ENCODE measurements at regions not wholly inside any gene's neighbourhood (a gene's known extent, or its start where the extent isn't known, plus 50 kb on each side); places are given as distances from the start of the nearest gene placed in this dataset.
A peak's percentile ranks its signal among the peaks of the same experiment; 100 is the strongest.

DNA sequence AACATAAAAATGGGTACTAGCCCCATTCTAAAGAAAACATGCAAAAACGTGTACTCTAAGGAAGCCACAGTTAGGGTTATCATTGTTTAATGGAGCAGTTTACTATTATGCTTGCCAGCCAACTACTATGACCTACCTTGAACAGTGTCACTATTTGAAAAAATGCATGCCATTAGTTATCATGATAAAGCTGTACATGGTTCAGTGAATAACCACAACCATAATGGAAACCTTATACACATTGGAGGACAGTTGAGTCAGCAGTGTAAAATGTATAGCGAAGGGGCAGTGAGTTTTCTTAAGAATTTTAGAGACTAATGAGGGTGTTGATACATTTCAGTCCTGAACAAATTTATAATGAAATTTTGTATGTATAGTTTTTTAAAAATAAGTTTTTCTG is 381.9 kb downstream of the GRXCR1 start (continued):
- TF ChIP-seq, protein P1, sequence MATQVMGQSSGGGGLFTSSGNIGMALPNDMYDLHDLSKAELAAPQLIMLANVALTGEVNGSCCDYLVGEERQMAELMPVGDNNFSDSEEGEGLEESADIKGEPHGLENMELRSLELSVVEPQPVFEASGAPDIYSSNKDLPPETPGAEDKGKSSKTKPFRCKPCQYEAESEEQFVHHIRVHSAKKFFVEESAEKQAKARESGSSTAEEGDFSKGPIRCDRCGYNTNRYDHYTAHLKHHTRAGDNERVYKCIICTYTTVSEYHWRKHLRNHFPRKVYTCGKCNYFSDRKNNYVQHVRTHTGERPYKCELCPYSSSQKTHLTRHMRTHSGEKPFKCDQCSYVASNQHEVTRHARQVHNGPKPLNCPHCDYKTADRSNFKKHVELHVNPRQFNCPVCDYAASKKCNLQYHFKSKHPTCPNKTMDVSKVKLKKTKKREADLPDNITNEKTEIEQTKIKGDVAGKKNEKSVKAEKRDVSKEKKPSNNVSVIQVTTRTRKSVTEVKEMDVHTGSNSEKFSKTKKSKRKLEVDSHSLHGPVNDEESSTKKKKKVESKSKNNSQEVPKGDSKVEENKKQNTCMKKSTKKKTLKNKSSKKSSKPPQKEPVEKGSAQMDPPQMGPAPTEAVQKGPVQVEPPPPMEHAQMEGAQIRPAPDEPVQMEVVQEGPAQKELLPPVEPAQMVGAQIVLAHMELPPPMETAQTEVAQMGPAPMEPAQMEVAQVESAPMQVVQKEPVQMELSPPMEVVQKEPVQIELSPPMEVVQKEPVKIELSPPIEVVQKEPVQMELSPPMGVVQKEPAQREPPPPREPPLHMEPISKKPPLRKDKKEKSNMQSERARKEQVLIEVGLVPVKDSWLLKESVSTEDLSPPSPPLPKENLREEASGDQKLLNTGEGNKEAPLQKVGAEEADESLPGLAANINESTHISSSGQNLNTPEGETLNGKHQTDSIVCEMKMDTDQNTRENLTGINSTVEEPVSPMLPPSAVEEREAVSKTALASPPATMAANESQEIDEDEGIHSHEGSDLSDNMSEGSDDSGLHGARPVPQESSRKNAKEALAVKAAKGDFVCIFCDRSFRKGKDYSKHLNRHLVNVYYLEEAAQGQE (IDR thresholded peaks at IDR 0.05; ENCODE audit: unreplicated experiment), result no peak
- no peak for TF ChIP-seq NANOG (IDR thresholded peaks at IDR 0.05; ENCODE audit: borderline replicate concordance)

DNA sequence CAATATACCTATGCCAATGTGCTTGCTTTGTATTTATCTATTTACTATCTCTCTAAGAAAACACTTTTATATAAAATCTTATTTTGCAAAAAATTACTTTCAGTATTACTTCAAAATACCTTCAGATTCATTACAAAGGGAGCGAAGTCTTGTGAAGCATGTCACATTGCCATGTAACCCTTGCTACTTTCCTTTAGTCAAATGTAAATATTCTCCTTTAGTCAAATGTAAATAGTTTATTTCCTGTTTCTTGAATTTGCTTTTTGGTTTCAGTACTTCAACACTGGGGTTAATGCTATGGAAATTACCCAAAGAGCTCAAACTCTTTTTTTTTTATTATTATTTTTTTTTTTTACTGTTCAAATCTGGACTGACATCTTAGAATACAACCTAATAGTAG is 383.3 kb downstream of the GRXCR1 start:
- DNase-seq (ENCODE audit: low spot score) (no peak), ATAC-seq (no peak)
- H4K20me1 ChIP-seq (replicated peaks; ENCODE audit: insufficient read depth), result no peaks in the 10 kb centered on the region
- peaks cover 8% of the 10 kb centered on the region; the same call in 1 of the 2 replicates for H3K9me2 ChIP-seq (ENCODE audit: insufficient read depth)
- peak overlapping the region; percentile 19; the same call in 1 of the 2 replicates for H3K4me2 ChIP-seq
- no peak overlapping the region for H3K27ac ChIP-seq (ENCODE audit: low read depth)
- TF ChIP-seq, protein P2, sequence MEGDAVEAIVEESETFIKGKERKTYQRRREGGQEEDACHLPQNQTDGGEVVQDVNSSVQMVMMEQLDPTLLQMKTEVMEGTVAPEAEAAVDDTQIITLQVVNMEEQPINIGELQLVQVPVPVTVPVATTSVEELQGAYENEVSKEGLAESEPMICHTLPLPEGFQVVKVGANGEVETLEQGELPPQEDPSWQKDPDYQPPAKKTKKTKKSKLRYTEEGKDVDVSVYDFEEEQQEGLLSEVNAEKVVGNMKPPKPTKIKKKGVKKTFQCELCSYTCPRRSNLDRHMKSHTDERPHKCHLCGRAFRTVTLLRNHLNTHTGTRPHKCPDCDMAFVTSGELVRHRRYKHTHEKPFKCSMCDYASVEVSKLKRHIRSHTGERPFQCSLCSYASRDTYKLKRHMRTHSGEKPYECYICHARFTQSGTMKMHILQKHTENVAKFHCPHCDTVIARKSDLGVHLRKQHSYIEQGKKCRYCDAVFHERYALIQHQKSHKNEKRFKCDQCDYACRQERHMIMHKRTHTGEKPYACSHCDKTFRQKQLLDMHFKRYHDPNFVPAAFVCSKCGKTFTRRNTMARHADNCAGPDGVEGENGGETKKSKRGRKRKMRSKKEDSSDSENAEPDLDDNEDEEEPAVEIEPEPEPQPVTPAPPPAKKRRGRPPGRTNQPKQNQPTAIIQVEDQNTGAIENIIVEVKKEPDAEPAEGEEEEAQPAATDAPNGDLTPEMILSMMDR (conservative IDR thresholded peaks at IDR 0.05; ENCODE audit: low read depth in 2 of 2), result no peak
- no peaks in the 10 kb centered on the region for H3K27me3 ChIP-seq (ENCODE audit: insufficient read depth)
- Mint-ChIP-seq H3K27ac (no peak overlapping the region), H3K27me3 (ENCODE audit: insufficient read depth, low read depth, poor library complexity) (no peaks in the 10 kb centered on the region), H3K4me1 (peaks cover 7% of the 10 kb centered on the region; the same call in 2 of the 3 replicates), H3K36me3 (ENCODE audit: low read depth) (no peaks in the 10 kb centered on the region), H3K9me3 (no peaks in the 10 kb centered on the region), H3K4me3 (no peak overlapping the region)
- H2AFZ ChIP-seq, result no peak overlapping the region
- no peak overlapping the region for H3K4me3 ChIP-seq
- H3K4me1 ChIP-seq (ENCODE audit: insufficient read depth), result peaks cover 28% of the 10 kb centered on the region
- no peaks in the 10 kb centered on the region for H3F3A ChIP-seq (replicated peaks; ENCODE audit: low read depth)
- no peaks in the 10 kb centered on the region for H3K36me3 ChIP-seq (ENCODE audit: insufficient read depth)
- no peaks in the 10 kb centered on the region for H3K79me2 ChIP-seq (replicated peaks; ENCODE audit: insufficient read depth)

DNA sequence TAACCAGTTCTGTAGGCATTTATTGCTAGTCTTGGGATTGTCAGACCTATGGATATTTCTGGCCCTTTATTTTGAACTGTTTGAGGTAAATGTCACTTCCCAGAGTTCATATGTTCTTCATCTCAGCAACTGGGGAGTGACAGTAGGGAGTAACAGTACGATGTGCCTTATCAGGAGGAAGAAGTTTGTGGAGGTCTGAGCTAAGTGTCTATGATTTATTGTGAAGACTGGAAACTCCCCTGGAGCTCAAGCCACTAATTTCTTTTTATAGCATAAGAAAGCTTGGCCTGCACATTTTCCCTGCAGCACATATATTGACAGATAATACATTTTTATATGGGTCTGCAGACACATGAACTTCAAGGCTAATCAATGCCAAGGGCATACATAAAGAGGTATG is 383.8 kb downstream of the GRXCR1 start:
- no peaks in the 10 kb centered on the region for H3K36me3 ChIP-seq (ENCODE audit: insufficient read depth)
- H3K4me1 ChIP-seq (ENCODE audit: insufficient read depth), result peaks cover 28% of the 10 kb centered on the region
- no peaks in the 10 kb centered on the region for H3F3A ChIP-seq (replicated peaks; ENCODE audit: low read depth)
- TF ChIP-seq ZNF114 (CRISPR knock-in tag; IDR thresholded peaks at IDR 0.05) (no peak), EZH2phosphoT487 (IDR thresholded peaks at IDR 0.05; ENCODE audit: unreplicated experiment) (no peak), NANOG (IDR thresholded peaks at IDR 0.05; ENCODE audit: borderline replicate concordance) (no peak), POLR2AphosphoS5 (IDR thresholded peaks at IDR 0.05; ENCODE audit: low read depth) (no peak), ZNF331 (CRISPR knock-in tag; IDR thresholded peaks at IDR 0.05; ENCODE audit: low read depth) (no peak), JUNB (IDR thresholded peaks at IDR 0.05; ENCODE audit: unreplicated experiment) (no peak), EZH2 (IDR thresholded peaks at IDR 0.05; ENCODE audit: low read depth, unreplicated experiment) (no peak)
- TF ChIP-seq, protein P3, sequence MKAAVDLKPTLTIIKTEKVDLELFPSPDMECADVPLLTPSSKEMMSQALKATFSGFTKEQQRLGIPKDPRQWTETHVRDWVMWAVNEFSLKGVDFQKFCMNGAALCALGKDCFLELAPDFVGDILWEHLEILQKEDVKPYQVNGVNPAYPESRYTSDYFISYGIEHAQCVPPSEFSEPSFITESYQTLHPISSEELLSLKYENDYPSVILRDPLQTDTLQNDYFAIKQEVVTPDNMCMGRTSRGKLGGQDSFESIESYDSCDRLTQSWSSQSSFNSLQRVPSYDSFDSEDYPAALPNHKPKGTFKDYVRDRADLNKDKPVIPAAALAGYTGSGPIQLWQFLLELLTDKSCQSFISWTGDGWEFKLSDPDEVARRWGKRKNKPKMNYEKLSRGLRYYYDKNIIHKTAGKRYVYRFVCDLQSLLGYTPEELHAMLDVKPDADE (IDR thresholded peaks at IDR 0.05), result no peak
- DNase-seq (ENCODE audit: low spot score), result no peak
- H3K27me3 ChIP-seq (ENCODE audit: insufficient read depth), result no peaks in the 10 kb centered on the region
- H4K20me1 ChIP-seq (replicated peaks; ENCODE audit: insufficient read depth), result no peaks in the 10 kb centered on the region
- ATAC-seq, result no peak
- no peaks in the 10 kb centered on the region for H3K79me2 ChIP-seq (replicated peaks; ENCODE audit: insufficient read depth)
- Mint-ChIP-seq H3K4me3 (no peak overlapping the region), H3K4me1 (peaks cover 7% of the 10 kb centered on the region; the same call in 2 of the 3 replicates), H3K9me3 (no peaks in the 10 kb centered on the region), H3K36me3 (ENCODE audit: low read depth) (no peaks in the 10 kb centered on the region), H3K27ac (0 out of 2 replicates have a peak overlapping the region, but pooled peaks have one; percentile 55), H3K27me3 (ENCODE audit: insufficient read depth, low read depth, poor library complexity) (no peaks in the 10 kb centered on the region)
- no peak overlapping the region for H3K4me3 ChIP-seq
- peak overlapping the region; percentile 19 for H3K4me2 ChIP-seq
- H2AFZ ChIP-seq, result no peak overlapping the region
- H3K27ac ChIP-seq (ENCODE audit: low read depth), result no peak overlapping the region
- H3K9me2 ChIP-seq (ENCODE audit: insufficient read depth), result peaks cover 8% of the 10 kb centered on the region; the same call in 1 of the 2 replicates

Measured in GM23338 (cell line).